Osteocyte (in vitro differentiated cells): ENCODE measurements at regions not wholly inside any gene's neighbourhood (a gene's known extent, or its start where the extent isn't known, plus 50 kb on each side); places are given as distances from the start of the nearest gene placed in this dataset.

Source experiments
- DNase-seq: peaks from one replicate; pipeline ENCODE4 v3.0.0; 2021; ENCODE audit warnings: mixed read lengths; ENCODE audit not compliant: unreplicated experiment; ENCODE audit errors: extremely low spot score
- H3K27ac Mint-ChIP-seq: one replicate; pipeline ENCODE4 v1.8.0; 2021; ENCODE audit warnings: mild to moderate bottlenecking, mixed read lengths; ENCODE audit not compliant: unreplicated experiment
- H3K27me3 Mint-ChIP-seq: one replicate; pipeline ENCODE4 v1.8.0; 2021; ENCODE audit warnings: mixed read lengths; ENCODE audit not compliant: unreplicated experiment
- H3K36me3 Mint-ChIP-seq: one replicate; pipeline ENCODE4 v1.8.0; 2021; ENCODE audit warnings: mixed read lengths; ENCODE audit not compliant: unreplicated experiment
- H3K4me1 Mint-ChIP-seq: one replicate; pipeline ENCODE4 v1.8.0; 2021; ENCODE audit warnings: mixed read lengths; ENCODE audit not compliant: unreplicated experiment
- H3K4me3 Mint-ChIP-seq: one replicate; pipeline ENCODE4 v1.8.0; 2021; ENCODE audit warnings: mild to moderate bottlenecking, moderate library complexity, mixed read lengths; ENCODE audit not compliant: unreplicated experiment
- H3K9me3 Mint-ChIP-seq: one replicate; pipeline ENCODE4 v1.8.0; 2021; ENCODE audit warnings: mixed read lengths; ENCODE audit not compliant: unreplicated experiment
- TF ChIP-seq, protein P1 (sequence below): fragments of 200-600 bp; sonication (generic); IDR thresholded peaks from 2 replicates; pipeline ENCODE4 v1.5.0; 2021; ENCODE audit warnings: antibody characterized with exemption, mild to moderate bottlenecking, moderate library complexity

DNA sequence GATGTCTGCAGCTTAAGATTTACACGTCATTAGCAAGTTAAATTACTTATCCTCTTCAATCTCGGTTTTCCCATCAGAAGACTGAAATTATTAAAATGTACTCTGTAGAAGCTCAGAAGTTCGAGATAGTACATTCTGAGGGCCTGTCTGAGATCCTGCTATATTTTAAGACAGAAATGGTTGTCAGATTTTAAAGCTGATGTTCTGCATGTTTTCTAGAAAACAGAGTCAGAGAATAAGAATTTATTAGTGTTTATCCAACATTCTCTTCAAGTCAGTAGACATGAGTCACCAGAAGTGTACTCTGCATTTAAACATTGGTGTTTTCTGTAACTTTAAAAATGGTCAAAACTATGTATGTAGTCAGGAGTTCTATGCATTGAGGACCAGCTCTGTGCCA is 155.2 kb upstream of the MYOCD start:
- DNase-seq: no peak
- H3K4me1 Mint-ChIP-seq: peaks cover 33% of the 10 kb centered on the region
- H3K9me3 Mint-ChIP-seq: no peaks in the 10 kb centered on the region
- no peaks in the 10 kb centered on the region for H3K27me3 Mint-ChIP-seq
- TF ChIP-seq, protein P1, sequence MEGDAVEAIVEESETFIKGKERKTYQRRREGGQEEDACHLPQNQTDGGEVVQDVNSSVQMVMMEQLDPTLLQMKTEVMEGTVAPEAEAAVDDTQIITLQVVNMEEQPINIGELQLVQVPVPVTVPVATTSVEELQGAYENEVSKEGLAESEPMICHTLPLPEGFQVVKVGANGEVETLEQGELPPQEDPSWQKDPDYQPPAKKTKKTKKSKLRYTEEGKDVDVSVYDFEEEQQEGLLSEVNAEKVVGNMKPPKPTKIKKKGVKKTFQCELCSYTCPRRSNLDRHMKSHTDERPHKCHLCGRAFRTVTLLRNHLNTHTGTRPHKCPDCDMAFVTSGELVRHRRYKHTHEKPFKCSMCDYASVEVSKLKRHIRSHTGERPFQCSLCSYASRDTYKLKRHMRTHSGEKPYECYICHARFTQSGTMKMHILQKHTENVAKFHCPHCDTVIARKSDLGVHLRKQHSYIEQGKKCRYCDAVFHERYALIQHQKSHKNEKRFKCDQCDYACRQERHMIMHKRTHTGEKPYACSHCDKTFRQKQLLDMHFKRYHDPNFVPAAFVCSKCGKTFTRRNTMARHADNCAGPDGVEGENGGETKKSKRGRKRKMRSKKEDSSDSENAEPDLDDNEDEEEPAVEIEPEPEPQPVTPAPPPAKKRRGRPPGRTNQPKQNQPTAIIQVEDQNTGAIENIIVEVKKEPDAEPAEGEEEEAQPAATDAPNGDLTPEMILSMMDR: no peak
- H3K36me3 Mint-ChIP-seq: no peaks in the 10 kb centered on the region
- no peak overlapping the region for H3K4me3 Mint-ChIP-seq
- peak overlapping the region; percentile 25 for H3K27ac Mint-ChIP-seq

GRCh38 chr17:12512694-12513355 is 152.9 kb upstream of the MYOCD start:
- Mint-ChIP-seq H3K27me3 (no peaks in the 10 kb centered on the region), H3K4me3 (no peak overlapping the region), H3K9me3 (no peaks in the 10 kb centered on the region), H3K4me1 (peaks cover 28% of the 10 kb centered on the region), H3K36me3 (no peaks in the 10 kb centered on the region), H3K27ac (no peak overlapping the region)
- DNase-seq: no peak
- TF ChIP-seq, protein P1: no peak

GRCh38 chr17:12514596-12514995 is 151.1 kb upstream of the MYOCD start:
- Mint-ChIP-seq H3K27me3 (no peaks in the 10 kb centered on the region), H3K27ac (no peak overlapping the region), H3K4me1 (peaks cover 26% of the 10 kb centered on the region), H3K9me3 (no peaks in the 10 kb centered on the region), H3K4me3 (no peak overlapping the region), H3K36me3 (no peaks in the 10 kb centered on the region)
- no peak for DNase-seq
- TF ChIP-seq, protein P1: no peak

DNA sequence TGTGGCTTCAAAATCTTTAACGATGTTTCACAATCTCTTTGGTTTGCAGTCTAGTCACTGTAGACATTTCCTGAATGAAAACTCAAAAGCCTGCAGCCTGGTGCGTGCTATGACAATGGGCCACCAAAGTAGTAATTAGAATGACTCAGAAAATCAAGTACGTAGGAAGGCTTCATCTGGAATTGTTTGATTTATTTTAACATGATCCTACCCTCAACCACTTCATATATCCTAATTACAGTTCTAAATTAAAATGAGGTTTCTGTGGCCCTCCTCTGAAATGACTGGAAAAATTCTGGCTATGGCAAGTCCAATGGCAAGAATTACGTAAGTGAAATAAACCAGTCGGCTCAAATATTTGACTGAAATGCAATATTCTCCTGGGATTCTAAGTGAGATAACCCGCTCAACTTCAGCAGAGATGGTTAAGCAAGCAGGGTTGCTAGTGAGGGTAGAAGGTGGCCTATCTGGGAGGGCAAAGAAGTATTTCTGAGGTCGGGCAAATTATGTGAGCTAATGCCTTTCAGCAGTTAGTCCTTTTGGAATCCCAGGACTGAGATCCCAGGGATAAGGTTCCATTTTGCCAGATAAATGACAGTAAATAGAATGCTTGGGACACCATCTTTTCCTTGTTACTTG is 145.6 kb upstream of the MYOCD start:
- H3K4me1 Mint-ChIP-seq: peaks cover 12% of the 10 kb centered on the region
- no peak overlapping the region for H3K27ac Mint-ChIP-seq
- H3K9me3 Mint-ChIP-seq: no peaks in the 10 kb centered on the region
- TF ChIP-seq, protein P1: no peak
- no peak for DNase-seq
- H3K27me3 Mint-ChIP-seq: no peaks in the 10 kb centered on the region
- H3K4me3 Mint-ChIP-seq: no peak overlapping the region
- H3K36me3 Mint-ChIP-seq: no peaks in the 10 kb centered on the region

DNA sequence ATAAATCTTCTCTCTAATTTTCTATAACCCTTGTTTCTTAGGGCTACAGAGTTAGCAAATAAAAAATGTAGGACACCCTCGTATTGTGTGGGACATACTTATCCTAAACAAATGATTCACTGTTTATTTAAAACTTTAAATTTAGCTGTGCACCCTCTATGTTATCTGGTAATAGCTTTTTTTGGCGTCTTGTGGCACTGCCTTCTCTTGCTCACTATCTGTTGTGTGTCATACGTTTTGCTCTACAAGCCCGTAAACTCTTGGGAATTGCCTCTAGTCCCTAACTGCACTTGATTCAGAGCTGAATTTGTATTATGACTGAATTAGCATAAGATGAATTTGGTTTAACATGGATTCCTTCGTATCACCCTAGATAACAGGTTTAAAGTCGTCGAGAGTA is 144.3 kb upstream of the MYOCD start:
- Mint-ChIP-seq H3K36me3 (no peaks in the 10 kb centered on the region), H3K4me3 (no peak overlapping the region), H3K27me3 (no peaks in the 10 kb centered on the region), H3K4me1 (peaks cover 12% of the 10 kb centered on the region), H3K9me3 (no peaks in the 10 kb centered on the region), H3K27ac (no peak overlapping the region)
- TF ChIP-seq, protein P1: no peak
- DNase-seq: no peak
